ENCODE measurements at regions not wholly inside any gene's neighbourhood (a gene's known extent, or its start where the extent isn't known, plus 50 kb on each side); places are given as distances from the start of the nearest gene placed in this dataset.

DNA sequence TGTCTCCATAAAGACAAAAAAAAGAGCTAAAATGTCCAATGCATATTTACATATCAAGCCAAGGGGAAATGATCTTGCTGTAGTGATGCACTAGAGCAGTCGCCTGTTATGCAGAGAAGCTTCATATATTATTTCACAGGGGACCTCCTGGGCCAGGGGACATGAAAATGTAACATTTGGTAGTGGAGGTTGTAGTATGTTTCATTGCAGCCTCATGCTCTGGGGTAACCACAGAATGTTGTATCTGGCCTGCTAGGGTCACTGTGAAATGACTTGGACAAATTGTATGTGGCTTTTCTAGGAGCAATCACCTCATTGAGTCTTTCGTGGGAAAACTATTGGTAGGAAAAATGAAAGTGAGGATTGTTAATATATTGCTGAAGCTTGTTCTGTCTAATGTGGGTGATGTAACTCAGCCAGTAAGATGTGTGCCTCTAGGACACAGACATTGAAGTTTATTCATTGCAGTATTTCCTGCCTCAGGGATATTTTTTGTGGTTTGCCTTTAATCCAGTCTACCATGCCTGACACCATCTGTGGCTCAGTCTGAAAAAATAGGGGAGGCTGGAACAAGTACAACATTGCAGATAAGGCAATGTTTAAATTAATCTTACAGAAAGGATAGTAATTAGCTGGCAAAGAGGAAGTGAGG is 430.8 kb upstream of the TNC start (continued):
- TF ChIP-seq HOXB13 (CRISPR knock-in tag; IDR thresholded peaks at IDR 0.05; ENCODE audit: low read depth) (no peak), POLR2AphosphoS2 (conservative IDR thresholded peaks at IDR 0.05; ENCODE audit: low read length) (no peak), MAFK (IDR thresholded peaks at IDR 0.05; ENCODE audit: partially characterized antibody) (no peak)

GRCh38 chr9:115551396-115551795 is 433.4 kb upstream of the TNC start:
- H3K4me3 ChIP-seq = no peak overlapping the region
- CTCF ChIA-PET = interaction anchor here (0.6 to 1.0 kb wide), 3 partner anchors 27 to 1080 kb away, joined by 3 read pairs; no protein-coding TSS in a partner anchor
- no peak overlapping the region for H3K27ac ChIP-seq
- no peak for DNase-seq (ENCODE audit: low read depth in 1 of 2, low spot score in 1 of 2)
- peak; percentile 56 for FAIRE-seq
- TF ChIP-seq, protein P1, sequence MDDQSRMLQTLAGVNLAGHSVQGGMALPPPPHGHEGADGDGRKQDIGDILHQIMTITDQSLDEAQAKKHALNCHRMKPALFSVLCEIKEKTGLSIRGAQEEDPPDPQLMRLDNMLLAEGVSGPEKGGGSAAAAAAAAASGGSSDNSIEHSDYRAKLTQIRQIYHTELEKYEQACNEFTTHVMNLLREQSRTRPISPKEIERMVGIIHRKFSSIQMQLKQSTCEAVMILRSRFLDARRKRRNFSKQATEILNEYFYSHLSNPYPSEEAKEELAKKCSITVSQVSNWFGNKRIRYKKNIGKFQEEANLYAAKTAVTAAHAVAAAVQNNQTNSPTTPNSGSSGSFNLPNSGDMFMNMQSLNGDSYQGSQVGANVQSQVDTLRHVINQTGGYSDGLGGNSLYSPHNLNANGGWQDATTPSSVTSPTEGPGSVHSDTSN (IDR thresholded peaks at IDR 0.05) = no peak
- TF ChIP-seq PHF8 (IDR thresholded peaks at IDR 0.05; ENCODE audit: borderline replicate concordance, low read depth) = no peak
- no peak for TF ChIP-seq ZNF302 (CRISPR knock-in tag; IDR thresholded peaks at IDR 0.05)
- no peak for TF ChIP-seq BCL3 (IDR thresholded peaks at IDR 0.05)
- no peak for TF ChIP-seq CBX8 (IDR thresholded peaks at IDR 0.05)
- TF ChIP-seq NR3C1 (IDR thresholded peaks at IDR 0.05) = no peak
- H3K4me1 ChIP-seq = no peaks in the 10 kb centered on the region
- no peak for ATAC-seq
- no peak overlapping the region for H3K4me2 ChIP-seq
- WGBS (ENCODE audit: missing lambda C conversion rate) = 45% methylated on average over 2 of the region's 2 CpGs
- POLR2A ChIA-PET = no interaction called here
- H3K9me3 ChIP-seq = peaks cover 10% of the 10 kb centered on the region

DNA sequence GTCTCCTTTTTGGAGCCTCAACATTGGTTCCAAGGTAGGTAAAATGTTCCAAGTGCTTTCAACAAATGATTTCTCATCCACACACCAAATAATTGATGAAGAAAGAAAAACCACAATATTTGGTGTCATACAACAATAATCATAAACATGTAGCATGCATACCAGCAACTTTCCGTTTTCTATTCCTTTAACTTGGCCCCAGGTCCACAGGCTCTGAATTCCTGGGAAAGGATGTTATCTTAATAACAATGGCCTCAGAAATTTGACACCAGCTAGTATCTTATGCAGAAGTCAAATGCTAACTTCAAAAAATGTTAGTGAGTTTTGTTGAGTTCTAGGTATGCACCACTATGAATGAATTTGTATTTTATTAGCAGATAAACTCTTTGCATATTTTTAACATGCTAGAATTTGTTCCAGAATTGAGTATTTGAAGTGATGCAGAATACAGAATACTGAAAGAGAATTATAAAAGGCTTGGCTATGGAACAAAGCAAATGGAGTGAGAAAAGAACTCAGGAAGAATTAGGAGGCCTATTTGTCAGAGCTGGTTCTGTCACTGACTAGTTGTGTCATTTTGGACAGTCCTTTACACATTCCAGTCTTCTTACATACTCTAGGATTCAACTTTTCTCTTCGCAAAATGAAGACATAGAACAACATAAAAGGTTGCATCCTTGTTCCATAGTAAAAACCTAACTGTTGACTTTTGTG is 435.3 kb upstream of the TNC start:
- TF ChIP-seq JUN (IDR thresholded peaks at IDR 0.05) (no peak), CBX2 (IDR thresholded peaks at IDR 0.05; ENCODE audit: borderline replicate concordance, low read depth) (no peak), PHF8 (IDR thresholded peaks at IDR 0.05; ENCODE audit: borderline replicate concordance, low read depth) (no peak), NFE2L2 (conservative IDR thresholded peaks at IDR 0.05; ENCODE audit: low read length) (no peak), BHLHE40 (IDR thresholded peaks at IDR 0.05; ENCODE audit: low read depth, low read length) (no peak)
- ChIA-PET POLR2A (no interaction called here), CTCF (interaction anchor here (0.6 kb wide), 1 partner anchor 141 kb away, joined by 3 read pairs; no protein-coding TSS in a partner anchor)
- DNase-seq (ENCODE audit: low read depth in 1 of 2, low spot score in 1 of 2) (no peak), ATAC-seq (no peak), FAIRE-seq (no peak)
- Histone ChIP-seq H3K4me1 (no peaks in the 10 kb centered on the region), H3K4me2 (no peak overlapping the region), H3K27ac (no peak overlapping the region), H3K4me3 (no peak overlapping the region), H3K9me3 (peaks cover 23% of the 10 kb centered on the region)
- WGBS (ENCODE audit: missing lambda C conversion rate) = 58% methylated on average over 2 of the region's 2 CpGs

DNA sequence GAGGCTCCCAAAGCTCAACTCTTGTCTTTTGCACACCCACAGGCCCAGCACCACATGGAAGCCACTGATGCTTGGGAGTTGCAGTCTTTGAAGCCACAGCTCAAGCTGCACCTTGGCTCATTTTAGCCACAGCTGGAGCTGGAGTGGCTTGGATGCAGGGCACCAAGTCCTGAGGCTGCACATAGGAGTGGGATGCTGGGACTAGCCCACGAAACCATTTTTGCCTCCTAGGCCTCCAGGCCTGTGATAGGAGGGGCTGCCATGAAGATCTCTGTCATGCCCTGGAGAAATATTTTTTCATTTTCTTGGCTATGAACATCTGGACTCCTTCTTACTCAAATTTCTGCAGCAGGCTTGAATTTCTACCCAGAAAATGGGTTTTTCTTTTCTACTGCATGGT is 438.5 kb upstream of the TNC start:
- Histone ChIP-seq H3K4me2 (no peak overlapping the region), H3K27ac (no peak overlapping the region), H3K9me3 (peaks cover 23% of the 10 kb centered on the region), H3K4me1 (no peaks in the 10 kb centered on the region), H3K4me3 (no peak overlapping the region)
- FAIRE-seq (no peak), DNase-seq (ENCODE audit: low read depth in 1 of 2, low spot score in 1 of 2) (no peak), ATAC-seq (no peak)
- POLR2A ChIA-PET = no interaction called here
- CTCF ChIA-PET = no interaction called here
- WGBS (ENCODE audit: missing lambda C conversion rate) = 25% methylated on average over 1 of the region's 1 CpG
- TF ChIP-seq POLR2A (IDR thresholded peaks at IDR 0.05; ENCODE audit: low read length) (no peak), ZFP36 (IDR thresholded peaks at IDR 0.05; ENCODE audit: borderline replicate concordance, partially characterized antibody) (peak; percentile 95)

DNA sequence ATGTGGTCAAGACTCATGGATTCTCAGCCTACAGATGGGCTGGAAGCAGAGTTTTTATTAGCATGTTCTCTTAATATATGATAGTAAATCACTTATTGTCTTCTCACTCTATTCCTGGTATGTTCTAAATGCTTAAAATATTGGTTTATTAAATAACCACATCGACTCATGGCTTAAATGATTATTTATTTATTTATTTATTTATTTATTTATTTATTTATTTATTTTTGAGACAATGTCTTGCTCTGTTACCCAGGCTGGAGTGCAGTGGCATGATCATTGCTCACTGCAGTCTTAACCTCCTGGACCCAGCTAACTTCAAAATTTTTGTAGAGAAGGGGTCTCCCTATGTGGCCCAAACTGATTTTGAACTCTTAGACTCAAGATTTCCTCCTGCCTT is 457.2 kb upstream of the TNC start:
- CTCF ChIA-PET = interaction anchor here (1.0 kb wide), 1 partner anchor 9 kb away, joined by 3 read pairs; no protein-coding TSS in a partner anchor

More for the DNA sequence above, 457.2 kb upstream of the TNC start:
- 4% methylated on average over 1 of the region's 1 CpG for WGBS (ENCODE audit: missing lambda C conversion rate)
- Histone ChIP-seq H3K4me2 (no peak overlapping the region), H3K9me3 (no peaks in the 10 kb centered on the region), H3K27ac (no peak overlapping the region), H3K4me3 (no peak overlapping the region), H3K4me1 (no peaks in the 10 kb centered on the region)
- TF ChIP-seq HOXB5 (CRISPR knock-in tag; IDR thresholded peaks at IDR 0.05) (no peak), SMC3 (IDR thresholded peaks at IDR 0.05) (no peak), ZC3H11A (IDR thresholded peaks at IDR 0.05) (peak; percentile 96), MAZ (IDR thresholded peaks at IDR 0.05; ENCODE audit: borderline replicate concordance, low read depth, low read length) (no peak), MYC (IDR thresholded peaks at IDR 0.05; ENCODE audit: borderline replicate concordance, low read length) (no peak), ZFP36 (IDR thresholded peaks at IDR 0.05; ENCODE audit: borderline replicate concordance, partially characterized antibody) (no peak)
- TF ChIP-seq, protein P2, sequence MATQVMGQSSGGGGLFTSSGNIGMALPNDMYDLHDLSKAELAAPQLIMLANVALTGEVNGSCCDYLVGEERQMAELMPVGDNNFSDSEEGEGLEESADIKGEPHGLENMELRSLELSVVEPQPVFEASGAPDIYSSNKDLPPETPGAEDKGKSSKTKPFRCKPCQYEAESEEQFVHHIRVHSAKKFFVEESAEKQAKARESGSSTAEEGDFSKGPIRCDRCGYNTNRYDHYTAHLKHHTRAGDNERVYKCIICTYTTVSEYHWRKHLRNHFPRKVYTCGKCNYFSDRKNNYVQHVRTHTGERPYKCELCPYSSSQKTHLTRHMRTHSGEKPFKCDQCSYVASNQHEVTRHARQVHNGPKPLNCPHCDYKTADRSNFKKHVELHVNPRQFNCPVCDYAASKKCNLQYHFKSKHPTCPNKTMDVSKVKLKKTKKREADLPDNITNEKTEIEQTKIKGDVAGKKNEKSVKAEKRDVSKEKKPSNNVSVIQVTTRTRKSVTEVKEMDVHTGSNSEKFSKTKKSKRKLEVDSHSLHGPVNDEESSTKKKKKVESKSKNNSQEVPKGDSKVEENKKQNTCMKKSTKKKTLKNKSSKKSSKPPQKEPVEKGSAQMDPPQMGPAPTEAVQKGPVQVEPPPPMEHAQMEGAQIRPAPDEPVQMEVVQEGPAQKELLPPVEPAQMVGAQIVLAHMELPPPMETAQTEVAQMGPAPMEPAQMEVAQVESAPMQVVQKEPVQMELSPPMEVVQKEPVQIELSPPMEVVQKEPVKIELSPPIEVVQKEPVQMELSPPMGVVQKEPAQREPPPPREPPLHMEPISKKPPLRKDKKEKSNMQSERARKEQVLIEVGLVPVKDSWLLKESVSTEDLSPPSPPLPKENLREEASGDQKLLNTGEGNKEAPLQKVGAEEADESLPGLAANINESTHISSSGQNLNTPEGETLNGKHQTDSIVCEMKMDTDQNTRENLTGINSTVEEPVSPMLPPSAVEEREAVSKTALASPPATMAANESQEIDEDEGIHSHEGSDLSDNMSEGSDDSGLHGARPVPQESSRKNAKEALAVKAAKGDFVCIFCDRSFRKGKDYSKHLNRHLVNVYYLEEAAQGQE (IDR thresholded peaks at IDR 0.05) = no peak
- TF ChIP-seq, protein P3, sequence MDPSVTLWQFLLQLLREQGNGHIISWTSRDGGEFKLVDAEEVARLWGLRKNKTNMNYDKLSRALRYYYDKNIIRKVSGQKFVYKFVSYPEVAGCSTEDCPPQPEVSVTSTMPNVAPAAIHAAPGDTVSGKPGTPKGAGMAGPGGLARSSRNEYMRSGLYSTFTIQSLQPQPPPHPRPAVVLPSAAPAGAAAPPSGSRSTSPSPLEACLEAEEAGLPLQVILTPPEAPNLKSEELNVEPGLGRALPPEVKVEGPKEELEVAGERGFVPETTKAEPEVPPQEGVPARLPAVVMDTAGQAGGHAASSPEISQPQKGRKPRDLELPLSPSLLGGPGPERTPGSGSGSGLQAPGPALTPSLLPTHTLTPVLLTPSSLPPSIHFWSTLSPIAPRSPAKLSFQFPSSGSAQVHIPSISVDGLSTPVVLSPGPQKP (IDR thresholded peaks at IDR 0.05; ENCODE audit: low read depth, low read length) = no peak
- POLR2A ChIA-PET = no interaction called here
- no peak for FAIRE-seq
- ATAC-seq = no peak
- no peak for DNase-seq (ENCODE audit: low read depth in 1 of 2, low spot score in 1 of 2)
